Cardiac muscle cell (in vitro differentiated cells and primary cell): ENCODE measurements at regions not wholly inside any gene's neighbourhood (a gene's known extent, or its start where the extent isn't known, plus 50 kb on each side); places are given as distances from the start of the nearest gene placed in this dataset.
A peak's percentile ranks its signal among the peaks of the same experiment; 100 is the strongest.

ENCODE experiments used
- DNase-seq, 2 donors: peaks; one replicate each; pipeline versions ENCODE4 v3.0.0 to v3.0.0-alpha.2; 2010 to 2017; ENCODE audit warnings: low read depth in 1 of 2, low spot score in 1 of 2
- H3K27ac ChIP-seq: fragments of 200-600 bp; sonication (generic); 2 replicates; pipeline ENCODE4 v1.5.1; 2016
- H3K27me3 ChIP-seq: fragments of 200-600 bp; sonication (generic); 2 replicates; pipeline ENCODE4 v1.6.0; 2016; ENCODE audit warnings: control low read depth
- H3K36me3 ChIP-seq: fragments of 200-600 bp; sonication (generic); 2 replicates; pipeline ENCODE4 v1.5.1; 2016; ENCODE audit warnings: control low read depth
- H3K4me1 ChIP-seq: fragments of 200-600 bp; sonication (generic); 2 replicates; pipeline ENCODE4 v1.8.1; 2017; ENCODE audit warnings: low read depth, mild to moderate bottlenecking, mixed run types
- H3K4me3 ChIP-seq: fragments of 200-600 bp; sonication (generic); 2 replicates; pipeline ENCODE4 v1.5.1; 2016; ENCODE audit warnings: mild to moderate bottlenecking
- H3K9me3 ChIP-seq: fragments of 200-600 bp; sonication (generic); 2 replicates; pipeline ENCODE4 v1.5.1; 2017; ENCODE audit warnings: low read depth, mild to moderate bottlenecking, control low read depth
- CTCF ChIP-seq: IDR thresholded peaks from 2 replicates; pipeline ENCODE4 v1.5.1; 2012; ENCODE audit warnings: low read depth, mild to moderate bottlenecking, low read length

GRCh38 chr16:72554935-72555334 is 383.0 kb upstream of the PMFBP1 start:
- Histone ChIP-seq H3K36me3 (no peaks in the 10 kb centered on the region), H3K9me3 (no peaks in the 10 kb centered on the region), H3K4me3 (no peak overlapping the region), H3K4me1 (no peaks in the 10 kb centered on the region), H3K27ac (no peak overlapping the region), H3K27me3 (no peaks in the 10 kb centered on the region)
- TF ChIP-seq CTCF: no peak
- DNase-seq: peak in 1 of 2 donors; percentile 24

- no peak overlapping the region for H3K4me3 ChIP-seq
- H3K27ac ChIP-seq: no peak overlapping the region
- no peaks in the 10 kb centered on the region for H3K27me3 ChIP-seq
- no peak for DNase-seq
- H3K36me3 ChIP-seq: no peaks in the 10 kb centered on the region
- H3K9me3 ChIP-seq: no peaks in the 10 kb centered on the region
- TF ChIP-seq CTCF: no peak
- H3K4me1 ChIP-seq: no peaks in the 10 kb centered on the region
Measured at GRCh38 chr16:72552654-72553053, 380.7 kb upstream of the PMFBP1 start.

- Histone ChIP-seq H3K27ac (no peak overlapping the region), H3K27me3 (no peaks in the 10 kb centered on the region), H3K36me3 (no peaks in the 10 kb centered on the region), H3K4me3 (no peak overlapping the region), H3K9me3 (no peaks in the 10 kb centered on the region), H3K4me1 (no peaks in the 10 kb centered on the region)
- DNase-seq: no peak
- TF ChIP-seq CTCF: no peak
Measured at GRCh38 chr16:72551649-72552048, 379.7 kb upstream of the PMFBP1 start.

- Histone ChIP-seq H3K36me3 (no peaks in the 10 kb centered on the region), H3K4me3 (no peak overlapping the region)
- no peak for TF ChIP-seq CTCF
Measured at GRCh38 chr16:72549878-72550277, 377.9 kb upstream of the PMFBP1 start.

GRCh38 chr16:72542102-72542501 is 370.1 kb upstream of the PMFBP1 start:
- Histone ChIP-seq H3K4me1 (no peaks in the 10 kb centered on the region), H3K27me3 (no peaks in the 10 kb centered on the region), H3K27ac (no peak overlapping the region), H3K4me3 (no peak overlapping the region), H3K36me3 (no peaks in the 10 kb centered on the region), H3K9me3 (no peaks in the 10 kb centered on the region)
- TF ChIP-seq CTCF: no peak
- DNase-seq: no peak

More at GRCh38 chr16:72549878-72550277, 377.9 kb upstream of the PMFBP1 start:
- Histone ChIP-seq H3K9me3 (no peaks in the 10 kb centered on the region), H3K27ac (no peak overlapping the region), H3K27me3 (no peaks in the 10 kb centered on the region), H3K4me1 (no peaks in the 10 kb centered on the region)
- no peak for DNase-seq

GRCh38 chr16:72537664-72538063 is 365.7 kb upstream of the PMFBP1 start:
- DNase-seq: peak in 1 of 2 donors; percentile 45
- Histone ChIP-seq H3K9me3 (no peaks in the 10 kb centered on the region), H3K36me3 (no peaks in the 10 kb centered on the region), H3K27me3 (no peaks in the 10 kb centered on the region), H3K4me1 (no peaks in the 10 kb centered on the region), H3K4me3 (no peak overlapping the region), H3K27ac (no peak overlapping the region)
- no peak for TF ChIP-seq CTCF
